Upper lobe of left lung (tissue), 4 donors: ENCODE measurements at regions not wholly inside any gene's neighbourhood (a gene's known extent, or its start where the extent isn't known, plus 50 kb on each side); places are given as distances from the start of the nearest gene placed in this dataset.

Experiments used
- EP300 ChIP-seq, 4 donors: sonication (generic); formaldehyde crosslinking; IDR thresholded peaks; one replicate each; pipeline ENCODE4 v1.5.1; 2017; ENCODE audit warnings: antibody characterized with exemption in 4 of 4, control low read depth in 2 of 4
- POLR2A ChIP-seq, 4 donors: fragments of 450-650 bp; IDR thresholded peaks; one replicate each; pipeline ENCODE4 v1.5.1; 2016 to 2017; ENCODE audit warnings: antibody characterized with exemption in 4 of 4, mild to moderate bottlenecking in 2 of 4
- TF ChIP-seq, protein P1 (sequence below), 6 experiments: fragments of 450-650 bp in 4 of 6; fragments of 200-600 bp in 2 of 6; sonication (generic) in 2 of 6; IDR thresholded peaks; one replicate each; pipeline ENCODE4 v1.5.1; 2016 to 2019; ENCODE audit warnings: antibody characterized with exemption in 6 of 6

DNA sequence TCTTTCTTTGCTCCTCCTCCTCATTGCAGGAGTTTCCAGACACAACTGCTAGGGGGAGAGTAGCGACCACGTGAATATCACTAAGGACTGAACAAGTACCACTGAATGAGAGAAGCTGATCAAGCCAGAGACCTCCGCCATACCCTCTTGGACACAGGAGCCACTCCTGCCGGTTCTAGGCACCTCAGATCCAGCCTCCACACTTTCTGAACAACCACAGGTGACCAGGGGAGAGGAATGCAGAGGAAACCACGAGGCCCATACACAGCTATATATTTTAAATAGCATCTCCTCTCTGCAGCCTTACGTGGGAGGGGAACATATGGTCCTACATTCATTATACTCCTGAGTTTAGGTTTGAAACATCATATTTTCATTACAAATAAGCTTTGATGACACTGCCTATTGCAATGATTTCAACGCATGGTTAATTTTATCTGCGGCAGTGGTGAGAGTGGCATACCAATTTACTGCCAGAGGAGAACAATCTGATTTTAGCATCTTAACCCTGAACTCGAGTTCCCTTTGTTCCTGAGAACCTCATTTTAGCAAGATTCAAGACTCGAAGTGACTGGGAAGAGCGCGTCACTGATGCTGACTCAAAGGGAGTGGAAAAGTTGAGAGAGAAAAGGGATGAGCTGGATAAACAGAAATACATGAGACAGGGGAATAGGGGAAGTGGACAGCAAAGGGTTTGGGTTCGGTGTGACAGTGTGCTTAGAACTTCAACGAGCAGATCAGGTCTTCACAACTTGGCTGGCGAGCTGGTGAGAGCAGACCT, 231.7 kb upstream of the PPARGC1A start:
- TF ChIP-seq, protein P1, sequence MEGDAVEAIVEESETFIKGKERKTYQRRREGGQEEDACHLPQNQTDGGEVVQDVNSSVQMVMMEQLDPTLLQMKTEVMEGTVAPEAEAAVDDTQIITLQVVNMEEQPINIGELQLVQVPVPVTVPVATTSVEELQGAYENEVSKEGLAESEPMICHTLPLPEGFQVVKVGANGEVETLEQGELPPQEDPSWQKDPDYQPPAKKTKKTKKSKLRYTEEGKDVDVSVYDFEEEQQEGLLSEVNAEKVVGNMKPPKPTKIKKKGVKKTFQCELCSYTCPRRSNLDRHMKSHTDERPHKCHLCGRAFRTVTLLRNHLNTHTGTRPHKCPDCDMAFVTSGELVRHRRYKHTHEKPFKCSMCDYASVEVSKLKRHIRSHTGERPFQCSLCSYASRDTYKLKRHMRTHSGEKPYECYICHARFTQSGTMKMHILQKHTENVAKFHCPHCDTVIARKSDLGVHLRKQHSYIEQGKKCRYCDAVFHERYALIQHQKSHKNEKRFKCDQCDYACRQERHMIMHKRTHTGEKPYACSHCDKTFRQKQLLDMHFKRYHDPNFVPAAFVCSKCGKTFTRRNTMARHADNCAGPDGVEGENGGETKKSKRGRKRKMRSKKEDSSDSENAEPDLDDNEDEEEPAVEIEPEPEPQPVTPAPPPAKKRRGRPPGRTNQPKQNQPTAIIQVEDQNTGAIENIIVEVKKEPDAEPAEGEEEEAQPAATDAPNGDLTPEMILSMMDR (IDR thresholded peaks at IDR 0.05), result no peak
- no peak for TF ChIP-seq POLR2A (IDR thresholded peaks at IDR 0.05)
- TF ChIP-seq EP300 (IDR thresholded peaks at IDR 0.05), result no peak
